A549 (cell line): ENCODE measurements at regions not wholly inside any gene's neighbourhood (a gene's known extent, or its start where the extent isn't known, plus 50 kb on each side); places are given as distances from the start of the nearest gene placed in this dataset.
A peak's percentile ranks its signal among the peaks of the same experiment; 100 is the strongest.

Experiments
- ATAC-seq, 2 experiments: fragments of 200-7000 bp in 1 of 2; fragments of >200 bp in 1 of 2; cut with Nextera tagmentation in 1 of 2; cut with Tn5 transposase in 1 of 2; 3 replicates each; pipeline versions ENCODE4 v1.8.0 to v1.9.1; 2018 to 2020; ENCODE audit warnings: mild to moderate bottlenecking in 1 of 2, moderate library complexity in 1 of 2
- CTCF ChIA-PET: fragments of 300-600 bp; sonication (Branson Sonifier 250); formaldehyde crosslinking; extraction: SDS; loops from one replicate; lab custom pipeline; 2021; ENCODE audit warnings: antibody characterized with exemption, inconsistent platforms; lab: Yijun Ruan, JAX
- POLR2A ChIA-PET: fragments of 350-600 bp; formaldehyde crosslinking; extraction: SDS; loops from one replicate; lab custom pipeline; 2021; ENCODE audit warnings: antibody characterized with exemption, inconsistent platforms; lab: Yijun Ruan, JAX
- DNase-seq, 2 experiments: peaks; one replicate each; pipeline versions ENCODE4 v3.0.0 to v3.0.0-alpha.2; 2011 to 2016; ENCODE audit warnings: low read depth in 1 of 2, low spot score in 1 of 2
- FAIRE-seq: peaks from 2 replicates; lab custom pipeline; 2011; peaks lifted over from hg19 to GRCh38; lab: Jason Lieb, UNC
- H3K27ac ChIP-seq, 2 experiments: fragments of >200 bp; sonication (Bioruptor Twin); formaldehyde crosslinking; 3 replicates each; pipeline ENCODE4 v1.5.1; 2016 to 2017
- H3K4me1 ChIP-seq: fragments of >200 bp; sonication (Bioruptor Twin); formaldehyde crosslinking; 3 replicates; pipeline ENCODE4 v1.6.1; 2016
- H3K4me2 ChIP-seq: fragments of >200 bp; sonication (Bioruptor Twin); formaldehyde crosslinking; 3 replicates; pipeline ENCODE4 v1.6.1; 2016
- H3K4me3 ChIP-seq: fragments of >200 bp; sonication (Bioruptor Twin); formaldehyde crosslinking; 3 replicates; pipeline ENCODE4 v1.5.1; 2016
- H3K9me3 ChIP-seq: fragments of >200 bp; sonication (Bioruptor Twin); formaldehyde crosslinking; 3 replicates; pipeline ENCODE4 v1.6.1; 2016
- ATOH8 ChIP-seq: fragments of 250-450 bp; sonication (Bioruptor Pico); IDR thresholded peaks from 2 replicates; pipeline ENCODE4 v1.5.0; 2020; ENCODE audit warnings: low read depth, mild to moderate bottlenecking, moderate library complexity
- BHLHE40 ChIP-seq: IDR thresholded peaks from 2 replicates; pipeline ENCODE4 v1.6.1; 2012; ENCODE audit warnings: low read depth, low read length, inconsistent platforms
- CHD2 ChIP-seq: fragments of 150-350 bp; IDR thresholded peaks from 2 replicates; pipeline ENCODE4 v1.6.1; 2014; ENCODE audit warnings: low read length; ENCODE audit not compliant: partially characterized antibody
- CHD4 ChIP-seq: fragments of 200-600 bp; sonication (generic); IDR thresholded peaks from 2 replicates; pipeline ENCODE4 v1.6.1; 2016; ENCODE audit warnings: antibody characterized with exemption, mild to moderate bottlenecking, borderline replicate concordance
- EHMT2 ChIP-seq: fragments of 200-600 bp; sonication (generic); IDR thresholded peaks from 2 replicates; pipeline ENCODE4 v1.6.1; 2016; ENCODE audit warnings: antibody characterized with exemption, low read depth, mild to moderate bottlenecking, moderate library complexity
- ESRRA ChIP-seq: fragments of 150-350 bp; IDR thresholded peaks from 2 replicates; pipeline ENCODE4 v1.6.1; 2014; ENCODE audit warnings: mild to moderate bottlenecking, low read length, borderline replicate concordance
- FOSB ChIP-seq: fragments of 250-450 bp; sonication (Bioruptor Pico); IDR thresholded peaks from 2 replicates; pipeline ENCODE4 v1.5.0; 2020; ENCODE audit warnings: mild to moderate bottlenecking, moderate library complexity
- FOSL2 ChIP-seq, 2 experiments: fragments of 450-650 bp in 1 of 2; fragments of >200 bp in 1 of 2; sonication (Bioruptor Twin) in 1 of 2; formaldehyde crosslinking; IDR thresholded peaks; 2 replicates each; pipeline versions ENCODE4 v1.5.0 to v1.6.1; 2016 to 2020; ENCODE audit warnings: mild to moderate bottlenecking in 1 of 2, moderate library complexity in 1 of 2
- GATA3 ChIP-seq: IDR thresholded peaks from 2 replicates; pipeline ENCODE4 v1.6.1; 2012; ENCODE audit warnings: borderline replicate concordance
- HES2 ChIP-seq: fragments of >200 bp; sonication (Bioruptor Twin); formaldehyde crosslinking; IDR thresholded peaks from 2 replicates; pipeline ENCODE4 v1.6.1; 2016
- HEYL ChIP-seq: fragments of 250-450 bp; sonication (Bioruptor Pico); IDR thresholded peaks from 2 replicates; pipeline ENCODE4 v1.8.0; 2021; ENCODE audit warnings: mild to moderate bottlenecking, moderate library complexity
- HMGXB4 ChIP-seq: fragments of 250-450 bp; sonication (Bioruptor Pico); IDR thresholded peaks from 2 replicates; pipeline ENCODE4 v1.5.0; 2021; ENCODE audit warnings: mild to moderate bottlenecking, moderate library complexity, borderline replicate concordance
- MAFK ChIP-seq: fragments of 450-650 bp; IDR thresholded peaks from 2 replicates; pipeline ENCODE4 v1.6.1; 2014; ENCODE audit not compliant: partially characterized antibody
- MAZ ChIP-seq: fragments of 150-350 bp; IDR thresholded peaks from 2 replicates; pipeline ENCODE4 v1.6.1; 2014; ENCODE audit warnings: antibody characterized with exemption, low read depth, low read length, borderline replicate concordance
- NR3C1 ChIP-seq: fragments of >200 bp; sonication (Bioruptor Twin); formaldehyde crosslinking; IDR thresholded peaks from 3 replicates; pipeline ENCODE4 v1.6.1; 2017
- PBX3 ChIP-seq: IDR thresholded peaks from 2 replicates; pipeline ENCODE4 v1.6.1; 2012
- POLR2AphosphoS2 ChIP-seq: conservative IDR thresholded peaks from 2 replicates; pipeline ENCODE4 v1.6.1; 2012; ENCODE audit warnings: low read length, improper control_type of control experiment, inconsistent platforms
- RAD21 ChIP-seq, 2 experiments: fragments of >200 bp in 1 of 2; sonication (Bioruptor Twin) in 1 of 2; formaldehyde crosslinking in 1 of 2; IDR thresholded peaks in 1 of 2; conservative IDR thresholded peaks in 1 of 2; 2 replicates in 1 of 2; 3 replicates in 1 of 2; pipeline ENCODE4 v1.6.1; 2012 to 2018; ENCODE audit warnings: inconsistent platforms in 1 of 2
- RFX5 ChIP-seq: fragments of 450-650 bp; IDR thresholded peaks from 2 replicates; pipeline ENCODE4 v1.7.1; 2014; ENCODE audit warnings: antibody characterized with exemption, mild to moderate bottlenecking, moderate library complexity
- RNF2 ChIP-seq: fragments of 200-600 bp; sonication (generic); IDR thresholded peaks from 2 replicates; pipeline ENCODE4 v1.6.1; 2016; ENCODE audit warnings: low read depth, mild to moderate bottlenecking, antibody characterized with exemption, moderate library complexity, borderline replicate concordance
- SREBF2 ChIP-seq: fragments of 450-650 bp; IDR thresholded peaks from 2 replicates; pipeline ENCODE4 v1.6.1; 2014; ENCODE audit warnings: mild to moderate bottlenecking, moderate library complexity
- TFCP2L1 ChIP-seq: fragments of 250-450 bp; sonication (Bioruptor Pico); IDR thresholded peaks from 2 replicates; pipeline ENCODE4 v1.5.0; 2021; ENCODE audit warnings: mild to moderate bottlenecking
- USF2 ChIP-seq: fragments of 450-650 bp; IDR thresholded peaks from 2 replicates; pipeline ENCODE4 v1.6.1; 2014; ENCODE audit warnings: antibody characterized with exemption
- ZC3H11A ChIP-seq: fragments of 450-650 bp; IDR thresholded peaks from 2 replicates; pipeline ENCODE4 v1.6.1; 2014; ENCODE audit warnings: antibody characterized with exemption, mild to moderate bottlenecking
- ZFP36 ChIP-seq: fragments of 450-650 bp; IDR thresholded peaks from 2 replicates; pipeline ENCODE4 v1.6.1; 2014; ENCODE audit warnings: borderline replicate concordance; ENCODE audit not compliant: partially characterized antibody
- ZNF302 ChIP-seq: fragments of 250-450 bp; sonication (Bioruptor Pico); IDR thresholded peaks from 2 replicates; pipeline ENCODE4 v1.9.0; 2021; ENCODE audit warnings: inconsistent platforms, mild to moderate bottlenecking, moderate library complexity
- WGBS: methylation state at CpG from one replicate; pipeline ENCODE4 v1.1.6; 2017; ENCODE audit errors: missing lambda C conversion rate; 5-methylcytosine and 5-hydroxymethylcytosine counted together

GRCh38 chr18:41769265-41769664, 185.8 kb upstream of the PIK3C3 start:
- ChIA-PET CTCF (interaction anchor here (1.0 kb wide), 1 partner anchor 102 kb away, joined by 3 read pairs; no protein-coding TSS in a partner anchor), POLR2A (no interaction called here)
- no peak for TF ChIP-seq USF2
- no peak for TF ChIP-seq BHLHE40
- no peak for TF ChIP-seq EHMT2
- no peak for TF ChIP-seq FOSB (CRISPR knock-in tag)
- no peak for TF ChIP-seq ATOH8
- no peak for TF ChIP-seq FOSL2 (IDR thresholded peaks at IDR 0.05)
- no peak for TF ChIP-seq FOSL2 (CRISPR knock-in tag; IDR thresholded peaks at IDR 0.05)
- TF ChIP-seq HES2, result no peak
- no peak for TF ChIP-seq CHD4
- TF ChIP-seq PBX3, result no peak
- no peak overlapping the region for H3K27ac ChIP-seq
- no peak for FAIRE-seq
- no peaks in the 10 kb centered on the region for H3K4me1 ChIP-seq
- DNase-seq, result no peak
- no peak for ATAC-seq
- WGBS, result 0% methylated on average over 1 of the region's 1 CpG
- H3K9me3 ChIP-seq, result no peaks in the 10 kb centered on the region
- H3K4me2 ChIP-seq, result no peak overlapping the region
- H3K4me3 ChIP-seq, result no peak overlapping the region

- no peak for DNase-seq
- no peak overlapping the region for H3K4me2 ChIP-seq
- WGBS, result 4% methylated on average over 2 of the region's 2 CpGs
- ChIA-PET CTCF (no interaction called here), POLR2A (no interaction called here)
- no peak for ATAC-seq
- no peaks in the 10 kb centered on the region for H3K4me1 ChIP-seq
- FAIRE-seq, result no peak
- no peak overlapping the region for H3K4me3 ChIP-seq
- H3K27ac ChIP-seq, result no peak overlapping the region
- TF ChIP-seq ZFP36 (no peak), HMGXB4 (no peak), FOSB (CRISPR knock-in tag) (no peak), CHD2 (no peak), PBX3 (no peak)
- TF ChIP-seq, all 56 proteins: peak for 0
- H3K9me3 ChIP-seq, result no peaks in the 10 kb centered on the region
Measured at GRCh38 chr18:41768467-41768866, 186.6 kb upstream of the PIK3C3 start.

GRCh38 chr18:41767960-41768359, 187.1 kb upstream of the PIK3C3 start:
- peak in 1 of 2 experiments; percentile 5 for DNase-seq
- WGBS, result 3% methylated on average over 4 of the region's 4 CpGs
- no peak for ATAC-seq
- ChIA-PET CTCF (no interaction called here), POLR2A (no interaction called here)
- H3K9me3 ChIP-seq, result no peaks in the 10 kb centered on the region
- FAIRE-seq, result no peak
- H3K4me1 ChIP-seq, result no peaks in the 10 kb centered on the region
- H3K27ac ChIP-seq, result no peak overlapping the region
- no peak overlapping the region for H3K4me2 ChIP-seq
- H3K4me3 ChIP-seq, result no peak overlapping the region
- TF ChIP-seq SREBF2 (no peak), CHD2 (no peak), ESRRA (no peak), HEYL (CRISPR knock-in tag) (no peak), ZC3H11A (no peak), RNF2 (no peak), RAD21 (conservative IDR thresholded peaks at IDR 0.05 in 1 of 2, IDR thresholded peaks at IDR 0.05 in 1 of 2) (no peak), USF2 (no peak), NR3C1 (no peak), ZNF302 (CRISPR knock-in tag) (no peak), RFX5 (no peak), MAZ (no peak), ATOH8 (no peak), GATA3 (no peak), POLR2AphosphoS2 (no peak), TFCP2L1 (CRISPR knock-in tag) (no peak), MAFK (no peak)
